Mononuclear cell (primary cell): ENCODE measurements at regions not wholly inside any gene's neighbourhood (a gene's known extent, or its start where the extent isn't known, plus 50 kb on each side); places are given as distances from the start of the nearest gene placed in this dataset.
A peak's percentile ranks its signal among the peaks of the same experiment; 100 is the strongest.

Experiments used
- H3K27me3 ChIP-seq: 2 replicates; pipeline ENCODE4 v1.6.0; 2011; ENCODE audit warnings: low read length, control low read depth; ENCODE audit not compliant: insufficient read depth
- H3K4me1 ChIP-seq: 2 replicates; pipeline ENCODE4 v1.5.1; 2011; ENCODE audit warnings: mild to moderate bottlenecking, low read length, control low read depth; ENCODE audit not compliant: insufficient read depth
- H3K4me3 ChIP-seq: 2 replicates; pipeline ENCODE4 v1.5.1; 2011; ENCODE audit warnings: mild to moderate bottlenecking, low read length, moderate library complexity
- H3K9me3 ChIP-seq: 2 replicates; pipeline ENCODE4 v1.5.1; 2011; ENCODE audit warnings: low read depth, mild to moderate bottlenecking, control low read depth, low read length

DNA sequence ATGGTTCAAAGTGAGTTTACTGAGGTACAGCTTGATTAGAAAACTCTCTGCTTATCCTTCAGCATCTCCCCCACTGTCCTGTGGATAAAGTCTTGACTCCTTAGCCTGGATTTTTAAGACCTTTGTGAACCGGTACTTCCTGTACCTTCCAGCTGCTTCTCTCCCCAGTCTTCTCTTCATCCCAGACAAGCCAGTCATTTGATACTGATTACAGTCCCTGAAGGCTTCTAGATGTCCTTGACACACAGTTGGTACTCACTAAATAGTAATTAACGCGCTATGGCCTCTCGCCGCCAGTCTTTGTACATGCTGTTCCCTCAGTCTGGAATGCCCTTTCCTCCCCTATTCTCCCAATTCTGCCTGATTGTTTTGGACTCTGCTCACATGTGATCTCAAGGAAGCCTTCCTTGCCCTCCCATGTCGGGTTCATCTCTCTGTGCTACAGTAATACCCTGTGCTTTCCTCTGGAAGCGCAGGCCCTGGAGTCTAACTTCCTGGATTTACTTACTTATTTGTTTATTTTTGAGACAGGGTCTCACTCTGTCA, 50.6 kb upstream of the PTGR2 start:
- Histone ChIP-seq H3K9me3 (no peaks in the 10 kb centered on the region), H3K4me1 (no peaks in the 10 kb centered on the region), H3K27me3 (no peaks in the 10 kb centered on the region), H3K4me3 (no peak overlapping the region)

DNA sequence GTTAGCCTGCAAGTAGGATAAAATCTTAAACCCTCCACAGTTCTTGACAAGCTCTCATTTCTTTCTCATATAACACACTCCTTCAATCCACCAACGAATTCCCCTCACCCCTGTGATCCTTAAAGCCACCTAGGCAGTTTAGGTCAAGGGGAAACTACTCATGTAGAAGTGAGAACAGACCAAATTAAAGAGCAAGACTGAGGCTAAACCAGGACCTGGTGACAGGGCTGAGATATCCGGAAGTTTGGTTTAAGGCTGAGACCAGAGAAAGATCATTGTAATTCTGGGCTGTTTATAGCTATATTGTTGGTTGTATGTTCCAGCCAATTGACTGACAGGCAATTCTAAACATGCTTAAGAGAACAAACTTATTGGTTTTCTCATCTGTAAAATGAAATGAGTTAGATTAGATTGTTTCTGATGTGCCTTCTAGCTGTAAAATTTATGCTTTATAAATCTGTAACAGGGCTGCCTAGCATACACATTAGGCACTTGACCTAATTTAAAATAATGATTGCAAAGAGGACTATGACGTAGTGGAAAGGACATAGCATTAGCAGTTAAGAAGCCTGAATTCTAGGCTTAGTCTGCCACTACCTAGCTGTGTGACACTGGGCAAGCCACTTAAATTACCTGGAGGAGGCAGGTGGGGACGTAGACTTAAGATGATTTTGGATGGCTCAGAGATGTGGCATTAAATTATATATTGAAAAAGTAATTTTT, 53.9 kb upstream of the PTGR2 start:
- Histone ChIP-seq H3K27me3 (no peaks in the 10 kb centered on the region), H3K4me1 (peaks cover 17% of the 10 kb centered on the region), H3K9me3 (no peaks in the 10 kb centered on the region), H3K4me3 (no peak overlapping the region)

DNA sequence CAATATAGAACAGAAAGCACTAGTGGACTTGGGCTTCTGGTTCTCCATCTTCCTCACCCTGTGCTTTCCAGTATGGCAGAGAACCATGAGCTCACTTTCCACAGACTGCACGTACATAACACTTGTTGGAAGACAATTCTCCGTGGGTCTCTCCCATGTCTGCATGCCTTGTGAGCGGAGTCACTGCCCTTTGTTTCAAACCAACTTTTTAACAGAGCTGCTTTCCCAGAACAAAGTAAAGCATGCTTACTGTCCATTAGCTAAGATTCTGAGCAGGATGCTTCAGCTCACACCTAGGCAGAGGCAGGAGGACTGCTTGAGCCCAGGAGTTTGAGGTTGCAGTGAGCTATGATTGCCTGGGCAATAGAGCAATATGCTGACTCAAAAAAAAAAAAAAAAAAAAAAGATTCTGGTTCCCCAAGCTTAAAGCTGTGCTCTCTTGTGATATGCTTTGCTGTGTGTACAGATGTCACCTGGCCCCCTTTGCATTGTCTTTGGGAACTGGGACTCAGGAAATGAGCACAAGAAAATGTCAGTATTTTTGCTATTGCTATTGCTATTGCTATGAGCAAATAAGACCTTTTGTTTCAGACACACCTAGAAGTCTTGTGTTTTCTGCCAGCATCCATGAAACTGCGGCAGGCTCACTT, 54.6 kb upstream of the PTGR2 start:
- Histone ChIP-seq H3K4me3 (no peak overlapping the region), H3K27me3 (no peaks in the 10 kb centered on the region), H3K4me1 (peaks cover 17% of the 10 kb centered on the region), H3K9me3 (no peaks in the 10 kb centered on the region)

DNA sequence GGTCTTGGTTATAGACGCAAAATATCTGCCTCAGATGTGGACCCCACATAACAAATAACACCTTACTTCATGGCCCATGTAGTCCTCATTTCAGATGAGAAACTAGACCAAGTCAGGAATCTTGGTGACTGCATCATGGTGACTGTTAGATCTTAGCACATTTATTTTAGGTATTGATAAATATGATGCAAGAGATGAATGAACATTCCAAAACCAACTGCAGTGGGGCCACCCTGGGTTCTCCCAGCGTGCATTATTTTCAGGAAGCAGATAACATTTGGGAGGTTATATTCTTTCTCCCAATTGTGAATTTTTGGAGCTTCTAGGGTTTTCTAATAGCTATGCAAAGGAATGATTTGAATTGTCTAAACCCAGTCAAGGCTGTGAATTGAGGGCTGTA, 55.2 kb upstream of the PTGR2 start:
- no peaks in the 10 kb centered on the region for H3K27me3 ChIP-seq
- no peak overlapping the region for H3K4me3 ChIP-seq
- peaks cover 17% of the 10 kb centered on the region for H3K4me1 ChIP-seq
- no peaks in the 10 kb centered on the region for H3K9me3 ChIP-seq

DNA sequence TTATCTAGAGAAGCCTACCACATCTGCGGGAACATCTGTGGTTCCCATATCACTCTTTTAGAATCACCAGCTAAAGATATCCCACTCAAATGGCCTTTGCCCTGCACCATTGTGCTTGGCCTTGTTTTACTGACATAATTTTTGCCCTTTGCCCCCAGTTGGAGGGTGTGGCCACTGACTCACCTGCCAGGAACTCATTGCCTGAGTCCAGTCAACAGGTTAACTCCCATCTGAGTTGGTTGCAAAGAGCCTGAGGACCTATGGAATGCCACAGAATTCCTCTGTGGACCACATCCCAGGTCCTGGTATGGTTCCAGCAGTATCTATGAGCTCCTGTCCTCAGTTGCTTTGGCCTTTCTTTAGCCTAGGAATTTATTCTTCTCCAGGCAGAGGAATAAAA, 55.7 kb upstream of the PTGR2 start:
- Histone ChIP-seq H3K4me3 (no peak overlapping the region), H3K27me3 (no peaks in the 10 kb centered on the region), H3K9me3 (no peaks in the 10 kb centered on the region), H3K4me1 (peaks cover 17% of the 10 kb centered on the region)

DNA sequence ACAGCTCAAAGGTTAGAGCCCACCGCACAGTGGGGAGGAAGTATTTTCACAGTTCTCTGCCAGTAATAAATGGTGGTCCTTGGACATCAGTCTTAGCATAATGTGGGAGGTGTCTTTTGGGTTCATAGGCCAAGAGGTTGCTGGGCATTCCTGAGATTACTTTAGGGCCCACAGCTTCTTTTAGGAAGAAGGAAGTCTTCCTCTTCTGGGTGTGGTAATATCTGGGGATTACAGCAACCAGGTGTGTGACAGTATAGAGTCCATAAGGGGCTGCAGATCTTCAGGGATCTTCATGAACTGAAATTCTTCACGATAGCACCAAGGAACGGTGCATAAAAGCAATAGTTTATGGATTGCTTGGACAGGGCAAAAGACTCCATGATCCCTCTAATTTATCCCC, 56.2 kb upstream of the PTGR2 start:
- peaks cover 17% of the 10 kb centered on the region for H3K4me1 ChIP-seq
- H3K27me3 ChIP-seq: no peaks in the 10 kb centered on the region
- H3K9me3 ChIP-seq: no peaks in the 10 kb centered on the region
- H3K4me3 ChIP-seq: no peak overlapping the region

DNA sequence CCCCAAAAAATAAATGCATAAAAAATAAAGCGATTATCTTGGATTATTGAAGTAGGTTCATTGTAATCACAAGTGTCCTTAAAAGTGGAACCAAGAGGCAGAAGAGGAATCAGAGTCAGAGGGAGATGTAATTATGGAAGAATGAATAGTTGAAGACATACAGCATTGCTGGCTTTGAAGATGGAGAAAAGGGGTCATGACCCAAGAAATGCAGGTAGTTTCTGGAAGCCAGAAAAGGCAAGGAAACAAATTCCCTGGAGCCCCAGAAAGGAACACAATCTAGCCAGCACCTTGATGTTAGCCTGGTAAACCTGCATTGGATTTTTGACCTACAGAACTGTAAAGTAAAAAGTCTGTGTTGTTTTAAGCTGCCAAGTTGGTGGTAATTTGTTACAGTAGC, 57.5 kb upstream of the PTGR2 start:
- Histone ChIP-seq H3K9me3 (no peaks in the 10 kb centered on the region), H3K4me3 (no peak overlapping the region), H3K4me1 (peaks cover 17% of the 10 kb centered on the region), H3K27me3 (no peaks in the 10 kb centered on the region)

DNA sequence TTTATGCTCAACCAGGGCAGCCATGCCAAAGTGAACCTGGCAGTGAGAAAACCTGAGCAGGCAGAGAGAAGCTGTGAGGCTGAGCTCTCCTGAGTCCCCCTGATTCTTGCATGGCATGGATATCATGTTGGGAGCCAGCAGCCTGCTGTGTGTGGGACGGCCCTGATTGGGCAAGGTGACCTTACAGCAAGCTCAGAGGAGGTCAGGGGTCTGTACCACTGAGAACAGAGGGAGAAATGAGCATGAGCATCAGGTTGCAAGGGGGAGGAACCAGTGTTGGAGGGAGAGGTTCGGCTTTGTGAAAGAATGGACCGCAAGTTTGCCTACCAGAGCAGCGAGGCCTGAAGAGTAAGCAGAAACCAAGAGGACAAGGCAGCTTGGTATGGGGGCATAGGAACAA, 59.1 kb upstream of the PTGR2 start:
- no peaks in the 10 kb centered on the region for H3K27me3 ChIP-seq
- no peaks in the 10 kb centered on the region for H3K9me3 ChIP-seq
- H3K4me3 ChIP-seq: no peak overlapping the region
- peaks cover 28% of the 10 kb centered on the region for H3K4me1 ChIP-seq

DNA sequence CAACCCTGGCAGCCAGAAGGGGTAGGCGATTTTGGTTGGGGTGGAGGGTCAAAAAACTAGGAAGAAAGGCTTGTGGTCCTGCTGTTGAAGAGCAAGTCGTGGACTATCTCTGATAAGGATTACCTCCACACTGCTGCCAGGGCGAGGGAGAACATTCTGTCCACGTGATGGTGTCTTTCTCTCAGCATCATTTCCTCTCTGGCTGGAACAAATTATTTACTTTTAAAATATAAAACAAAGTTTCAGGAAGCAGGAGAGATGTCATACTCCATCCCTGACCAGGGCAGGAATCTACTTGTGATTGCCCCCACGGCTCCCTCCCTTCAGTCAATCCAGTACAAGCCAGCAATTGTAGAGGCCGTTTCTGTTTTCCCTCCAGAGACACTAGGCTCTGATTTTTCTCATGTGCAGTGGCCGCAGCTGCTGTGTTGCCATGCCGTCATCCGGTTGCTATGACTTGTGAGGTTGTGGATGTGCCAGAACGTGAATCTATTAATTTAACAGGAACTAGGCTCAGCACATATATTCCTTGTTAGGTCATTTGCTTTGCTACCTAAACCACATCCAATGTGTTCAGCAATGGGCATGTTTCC, 61.5 kb upstream of the PTGR2 start:
- Histone ChIP-seq H3K4me3 (no peak overlapping the region), H3K27me3 (no peaks in the 10 kb centered on the region), H3K9me3 (no peaks in the 10 kb centered on the region), H3K4me1 (peaks cover 33% of the 10 kb centered on the region)

DNA sequence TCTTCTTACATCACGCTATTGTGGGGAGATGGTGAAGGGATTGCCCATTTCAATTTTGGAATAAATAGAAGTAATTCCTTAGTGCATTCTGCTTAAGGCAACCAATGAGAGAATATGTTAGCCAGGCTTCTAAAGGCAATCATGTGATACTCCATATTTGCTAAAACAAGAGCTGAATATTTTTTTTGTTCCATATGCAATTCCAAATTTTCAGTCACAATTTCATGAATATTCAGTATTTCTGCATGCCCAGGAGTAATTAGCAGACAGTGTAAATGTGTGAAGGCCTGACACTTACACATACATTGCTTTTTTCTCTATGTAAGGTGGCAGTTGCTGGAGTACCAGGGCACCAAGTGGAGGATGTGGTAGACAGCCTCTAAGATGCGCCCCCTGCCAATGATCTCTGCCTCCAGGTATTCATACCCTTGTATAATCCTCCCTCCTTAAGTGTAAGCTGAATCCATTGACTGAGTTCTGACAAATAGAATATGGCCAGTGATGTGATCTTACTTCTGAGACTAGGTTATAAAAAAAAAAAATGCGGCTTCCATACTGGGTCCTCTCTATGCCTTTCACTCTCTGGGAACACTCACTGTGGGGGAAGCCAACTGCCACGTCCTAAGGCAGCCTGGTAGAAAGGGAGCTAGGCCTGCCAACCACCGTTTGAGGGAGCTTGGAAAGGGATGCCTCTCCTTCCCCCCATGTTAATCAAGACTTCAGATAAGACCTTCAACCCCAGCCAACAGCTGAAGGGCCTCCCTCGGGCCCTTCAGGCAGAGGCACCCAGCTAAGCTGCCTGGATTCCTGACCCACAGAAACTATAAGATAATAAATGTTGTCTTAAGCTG, 62.7 kb upstream of the PTGR2 start:
- no peaks in the 10 kb centered on the region for H3K9me3 ChIP-seq
- no peaks in the 10 kb centered on the region for H3K27me3 ChIP-seq
- H3K4me1 ChIP-seq: peaks cover 33% of the 10 kb centered on the region
- no peak overlapping the region for H3K4me3 ChIP-seq

DNA sequence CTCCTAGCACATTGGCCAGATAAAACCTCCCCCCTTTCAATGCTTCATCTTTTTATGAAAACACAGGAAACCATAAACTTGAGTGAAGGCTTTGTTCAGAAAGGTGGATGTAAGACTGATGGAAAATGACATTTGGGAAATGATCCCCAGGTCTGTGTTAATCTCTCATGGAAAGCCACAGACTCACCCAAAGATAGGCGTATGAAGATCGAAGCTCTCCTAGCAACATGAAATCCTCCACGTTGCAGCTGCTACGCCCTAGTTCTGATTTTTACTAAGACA, 63.4 kb upstream of the PTGR2 start:
- H3K27me3 ChIP-seq: no peaks in the 10 kb centered on the region
- H3K9me3 ChIP-seq: no peaks in the 10 kb centered on the region
- peaks cover 40% of the 10 kb centered on the region for H3K4me1 ChIP-seq
- H3K4me3 ChIP-seq: no peak overlapping the region

DNA sequence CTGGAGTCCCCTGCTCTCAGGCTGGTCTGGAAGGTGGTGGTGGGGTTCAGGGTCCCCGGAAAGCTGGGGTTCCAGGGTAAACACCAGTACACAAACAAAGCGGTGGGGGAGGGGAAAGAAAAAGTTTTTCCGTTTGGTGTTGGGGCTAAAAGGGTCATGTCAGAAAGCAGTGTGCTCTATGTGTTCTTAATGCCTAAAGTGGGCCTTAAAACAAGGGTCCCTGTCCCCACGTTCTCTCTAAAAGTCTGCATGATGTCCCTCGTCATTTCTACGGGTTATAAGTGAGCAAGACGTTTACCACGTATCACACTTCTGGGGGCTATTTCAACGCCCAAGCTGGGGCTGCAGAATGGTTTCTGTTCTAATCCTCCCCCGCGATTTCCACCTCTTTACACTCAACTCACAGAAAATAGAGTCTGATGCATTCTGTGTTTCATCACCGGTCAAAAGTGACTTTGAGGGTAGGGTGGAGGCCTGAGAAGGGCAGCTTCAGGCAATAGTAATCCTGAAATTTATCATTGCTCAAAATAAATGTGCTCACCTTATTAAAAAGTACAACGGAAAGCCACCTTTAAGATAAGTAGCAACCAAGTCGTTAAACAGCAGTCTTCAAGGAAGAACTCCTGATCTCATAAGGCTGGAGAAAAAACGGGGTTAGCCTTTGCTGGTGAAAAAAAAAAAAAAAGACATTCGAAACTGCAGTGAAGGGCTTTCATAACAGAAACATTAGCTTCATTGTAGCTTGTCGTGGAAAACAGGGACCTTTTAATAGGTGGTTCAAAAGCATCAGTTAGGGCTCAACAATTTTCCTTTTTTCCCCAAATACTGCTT, 63.9 kb upstream of the PTGR2 start:
- H3K9me3 ChIP-seq: no peaks in the 10 kb centered on the region
- peak overlapping the region; percentile 63 for H3K4me3 ChIP-seq
- H3K27me3 ChIP-seq: no peaks in the 10 kb centered on the region
- peaks cover 45% of the 10 kb centered on the region for H3K4me1 ChIP-seq

DNA sequence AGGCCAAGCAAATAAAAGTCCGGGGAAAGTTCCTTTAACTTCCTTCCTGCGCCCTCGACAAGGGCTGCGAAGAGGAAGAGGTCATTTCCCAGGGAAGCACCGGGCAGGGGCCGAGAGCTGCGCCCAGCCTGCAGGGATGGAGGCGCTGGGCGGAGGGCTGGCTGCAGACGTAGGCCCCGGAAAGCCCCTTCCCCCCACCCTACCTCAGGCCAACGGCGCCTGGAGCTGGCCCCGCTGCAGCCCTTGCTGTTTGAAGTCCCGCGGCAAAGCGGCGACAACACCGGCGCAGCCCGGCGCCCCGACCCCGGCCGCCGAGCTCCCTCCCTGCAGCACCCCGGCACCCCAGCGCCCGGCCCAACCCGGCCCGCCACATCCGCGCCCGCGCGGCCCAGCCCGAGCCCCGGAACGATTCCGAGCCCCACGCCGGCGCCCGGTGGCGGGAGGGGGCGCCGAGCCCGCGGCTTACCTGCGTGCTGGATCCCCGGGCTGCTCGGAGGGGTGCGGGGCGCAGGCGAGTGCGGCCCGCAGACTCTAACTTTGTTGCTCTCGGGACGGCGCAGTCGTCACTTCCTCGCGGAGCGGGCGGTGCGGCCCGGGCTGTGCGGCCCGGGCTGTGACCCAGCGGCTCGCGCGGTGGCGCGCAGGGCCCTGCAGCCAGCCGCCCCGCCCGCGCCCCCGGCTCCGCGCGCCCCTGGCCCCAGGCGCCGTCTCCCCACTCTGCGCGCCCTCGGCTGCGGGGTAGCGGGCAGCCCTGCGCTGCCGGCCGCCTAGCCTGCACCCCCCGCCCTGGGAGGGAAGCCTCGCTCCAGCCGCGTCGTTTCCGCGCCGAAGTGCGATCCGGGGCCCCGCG, 64.8 kb upstream of the PTGR2 start:
- peak overlapping the region; percentile 63 for H3K4me3 ChIP-seq
- H3K4me1 ChIP-seq: peaks cover 47% of the 10 kb centered on the region
- no peaks in the 10 kb centered on the region for H3K9me3 ChIP-seq
- no peaks in the 10 kb centered on the region for H3K27me3 ChIP-seq
